Bone marrow (tissue), 2 donors: ENCODE measurements at regions not wholly inside any gene's neighbourhood (a gene's known extent, or its start where the extent isn't known, plus 50 kb on each side); places are given as distances from the start of the nearest gene placed in this dataset.

Experiments used
- DNase-seq, 2 donors: peaks; one replicate each; lab custom pipeline; 2025; lab: John Stamatoyannopoulos, UW

- DNase-seq = no peak
These were observed 68.8 kb upstream of the ARHGAP18 start for GRCh38 chr6:129778793-129779192.

GRCh38 chr6:129777371-129777770 lies 67.4 kb upstream of the ARHGAP18 start:
- no peak for DNase-seq

- peak in 1 of 2 donors; percentile 47 for DNase-seq
These were observed 66.8 kb upstream of the ARHGAP18 start for GRCh38 chr6:129776542-129777330.

- no peak for DNase-seq
These were observed 64.9 kb upstream of the ARHGAP18 start for GRCh38 chr6:129774697-129775447.

GRCh38 chr6:129773304-129773703 lies 63.3 kb upstream of the ARHGAP18 start:
- peak in 1 of 2 donors; percentile 8 for DNase-seq

GRCh38 chr6:129771678-129772077 lies 61.7 kb upstream of the ARHGAP18 start:
- no peak for DNase-seq

- DNase-seq = no peak
These were observed 58.0 kb upstream of the ARHGAP18 start for GRCh38 chr6:129767776-129768485.

- DNase-seq = peak in 1 of 2 donors; percentile 84
These were observed 57.2 kb upstream of the ARHGAP18 start for GRCh38 chr6:129766959-129767728.

- DNase-seq = no peak
These were observed 54.9 kb upstream of the ARHGAP18 start for GRCh38 chr6:129764761-129765407.

GRCh38 chr6:129759796-129760605 lies 50.0 kb upstream of the ARHGAP18 start:
- no peak for DNase-seq
